H1 (cell line): ENCODE measurements at regions not wholly inside any gene's neighbourhood (a gene's known extent, or its start where the extent isn't known, plus 50 kb on each side); places are given as distances from the start of the nearest gene placed in this dataset.

Source experiments
- CTCF ChIA-PET: fragments of 300-600 bp; sonication (Branson Sonifier 250); formaldehyde crosslinking; loops from one replicate; lab custom pipeline; 2021; ENCODE audit not compliant: partially characterized antibody; lab: Charles Lee
- POLR2A ChIA-PET: fragments of 300-600 bp; sonication (Branson Sonifier 250); formaldehyde crosslinking; loops from one replicate; lab custom pipeline; 2021; ENCODE audit warnings: inconsistent platforms; ENCODE audit not compliant: partially characterized antibody; lab: Charles Lee
- DNase-seq, 2 experiments: peaks; one replicate each; pipeline versions ENCODE4 v3.0.0 to v3.0.0-alpha.2; 2010 to 2022; ENCODE audit warnings: low spot score in 2 of 2, low read depth in 1 of 2, mixed read lengths in 1 of 2
- FAIRE-seq: peaks from 2 replicates; lab custom pipeline; 2011; peaks lifted over from hg19 to GRCh38; lab: Jason Lieb, UNC
- H2AFZ ChIP-seq: 2 replicates; pipeline ENCODE4 v1.8.1; 2012; ENCODE audit warnings: low read length, inconsistent platforms
- H2AK5ac ChIP-seq: 2 replicates; pipeline ENCODE4 v1.6.1; 2013; ENCODE audit warnings: low read depth, low read length
- H2BK120ac ChIP-seq: replicated peaks from 2 replicates; pipeline ENCODE3; 2013; ENCODE audit warnings: low read depth, low read length, inconsistent platforms
- H2BK12ac ChIP-seq: 2 replicates; pipeline ENCODE4 v1.6.1; 2013; ENCODE audit warnings: low read depth, low read length
- H2BK15ac ChIP-seq: 2 replicates; pipeline ENCODE4 v1.6.1; 2013; ENCODE audit warnings: low read length
- H2BK20ac ChIP-seq: 2 replicates; pipeline ENCODE4 v1.6.1; 2013; ENCODE audit warnings: low read length
- H2BK5ac ChIP-seq: 2 replicates; pipeline ENCODE4 v1.6.1; 2013; ENCODE audit warnings: low read depth, low read length
- H3K14ac ChIP-seq: 2 replicates; pipeline ENCODE4 v1.6.1; 2013; ENCODE audit warnings: inconsistent platforms; ENCODE audit not compliant: insufficient read length
- H3K18ac ChIP-seq: 2 replicates; pipeline ENCODE4 v1.6.1; 2013; ENCODE audit warnings: low read length; ENCODE audit errors: extremely low read depth
- H3K23ac ChIP-seq: 2 replicates; pipeline ENCODE4 v1.6.1; 2013; ENCODE audit warnings: inconsistent platforms; ENCODE audit not compliant: insufficient read length
- H3K23me2 ChIP-seq: 2 replicates; pipeline ENCODE4 v1.6.1; 2013; ENCODE audit warnings: low read depth, low read length
- H3K27ac ChIP-seq: 2 replicates; pipeline ENCODE4 v1.6.1; 2011; ENCODE audit warnings: low read depth, low read length, inconsistent platforms
- H3K27me3 ChIP-seq, 4 experiments: replicated peaks in 1 of 4; 1 replicate in 1 of 4; 2 replicates in 3 of 4; pipeline versions ENCODE4 v1.6.1 to v1.8.1; 2011 to 2013; ENCODE audit warnings: low read length in 3 of 4, mild to moderate bottlenecking in 3 of 4, inconsistent platforms in 2 of 4, mixed read lengths in 2 of 4, moderate library complexity in 1 of 4; ENCODE audit not compliant: control insufficient read depth in 3 of 4, insufficient read depth in 3 of 4; ENCODE audit errors: extremely low read depth in 1 of 4
- H3K36me3 ChIP-seq, 4 experiments: 2 replicates each; pipeline versions ENCODE4 v1.6.1 to v1.8.1; 2011 to 2013; ENCODE audit warnings: mild to moderate bottlenecking in 4 of 4, low read length in 3 of 4, moderate library complexity in 2 of 4, control low read depth in 1 of 4, inconsistent platforms in 1 of 4; ENCODE audit not compliant: insufficient read depth in 4 of 4, control insufficient read depth in 2 of 4
- H3K4ac ChIP-seq: replicated peaks from 2 replicates; pipeline ENCODE3; 2013; ENCODE audit warnings: low read length, low read depth, mixed read lengths, inconsistent platforms; ENCODE audit not compliant: insufficient read length
- H3K4me1 ChIP-seq, 4 experiments: replicated peaks in 1 of 4; 1 replicate in 1 of 4; 2 replicates in 3 of 4; pipeline versions ENCODE4 v1.6.1 to v1.8.1; 2011 to 2013; ENCODE audit warnings: low read length in 3 of 4, inconsistent platforms in 2 of 4, mixed read lengths in 1 of 4; ENCODE audit not compliant: insufficient read depth in 4 of 4, control insufficient read depth in 3 of 4
- H3K4me2 ChIP-seq, 2 experiments: 2 replicates each; pipeline versions ENCODE4 v1.6.1 to v1.8.1; 2011 to 2013; ENCODE audit warnings: low read depth in 2 of 2, low read length in 2 of 2, control low read depth in 1 of 2, inconsistent platforms in 1 of 2, mild to moderate bottlenecking in 1 of 2; ENCODE audit not compliant: insufficient read depth in 1 of 2
- H3K4me3 ChIP-seq, 4 experiments: fragments of 200-600, 300-600 bp in 1 of 4; sonication (generic), shearing (Covaris generic), sonication (Bioruptor Twin) in 1 of 4; 2 replicates each; pipeline versions ENCODE4 v1.5.1 to v1.8.1; 2011 to 2016; ENCODE audit warnings: low read length in 4 of 4, low read depth in 3 of 4, control low read depth in 2 of 4, inconsistent platforms in 2 of 4, mild to moderate bottlenecking in 2 of 4, mixed read lengths in 1 of 4, moderate library complexity in 1 of 4; ENCODE audit not compliant: insufficient read depth in 2 of 4; ENCODE audit errors: extremely low read depth in 1 of 4
- H3K56ac ChIP-seq: replicated peaks from 2 replicates; pipeline ENCODE3; 2013; ENCODE audit warnings: low read depth, mild to moderate bottlenecking, mixed read lengths, low read length, inconsistent platforms; ENCODE audit not compliant: insufficient read length
- H3K79me1 ChIP-seq: 2 replicates; pipeline ENCODE4 v1.6.1; 2013; ENCODE audit warnings: low read depth, low read length, control low read depth
- H3K79me2 ChIP-seq, 2 experiments: 2 replicates each; pipeline versions ENCODE4 v1.6.1 to v1.8.1; 2012 to 2013; ENCODE audit warnings: low read length in 2 of 2, mild to moderate bottlenecking in 2 of 2, inconsistent platforms in 1 of 2; ENCODE audit not compliant: insufficient read depth in 2 of 2, control insufficient read depth in 1 of 2
- H3K9ac ChIP-seq, 4 experiments: replicated peaks in 1 of 4; 1 replicate in 1 of 4; 2 replicates in 3 of 4; pipeline versions ENCODE4 v1.6.1 to v1.8.1; 2011 to 2013; ENCODE audit warnings: low read depth in 3 of 4, low read length in 3 of 4, control low read depth in 2 of 4, mild to moderate bottlenecking in 2 of 4, moderate library complexity in 2 of 4, inconsistent platforms in 1 of 4; ENCODE audit errors: extremely low read depth in 1 of 4
- H3K9me3 ChIP-seq, 2 experiments: 2 replicates each; pipeline versions ENCODE4 v1.6.1 to v1.8.1; 2012 to 2013; ENCODE audit warnings: mild to moderate bottlenecking in 2 of 2, moderate library complexity in 2 of 2, control low read depth in 1 of 2, inconsistent platforms in 1 of 2, low read depth in 1 of 2, low read length in 1 of 2, mixed read lengths in 1 of 2; ENCODE audit not compliant: insufficient read depth in 2 of 2
- H4K20me1 ChIP-seq, 2 experiments: replicated peaks in 1 of 2; 2 replicates each; pipeline versions ENCODE3 to v1.8.1; 2011 to 2013; ENCODE audit warnings: inconsistent platforms in 2 of 2, low read length in 2 of 2, mild to moderate bottlenecking in 1 of 2; ENCODE audit not compliant: insufficient read depth in 2 of 2, control insufficient read depth in 1 of 2
- H4K5ac ChIP-seq: 2 replicates; pipeline ENCODE4 v1.6.1; 2013; ENCODE audit warnings: low read length, low read depth, mixed read lengths, inconsistent platforms; ENCODE audit not compliant: insufficient read length
- H4K8ac ChIP-seq: 2 replicates; pipeline ENCODE4 v1.8.0; 2013; ENCODE audit warnings: mild to moderate bottlenecking, moderate library complexity, low read length, inconsistent platforms; ENCODE audit not compliant: insufficient read depth; ENCODE audit errors: extremely low read depth
- H4K91ac ChIP-seq: replicated peaks from 2 replicates; pipeline ENCODE3; 2013; ENCODE audit warnings: low read length, mixed read lengths, inconsistent platforms; ENCODE audit not compliant: insufficient read length
- BRCA1 ChIP-seq: IDR thresholded peaks from 2 replicates; pipeline ENCODE4 v1.6.1; 2012; ENCODE audit warnings: low read depth, low read length, improper control_type of control experiment
- CTBP2 ChIP-seq: IDR thresholded peaks from 2 replicates; pipeline ENCODE4 v1.7.0; 2011; ENCODE audit warnings: borderline replicate concordance, mild to moderate bottlenecking, moderate library complexity, mixed read lengths, low read length; ENCODE audit not compliant: insufficient read depth, insufficient read length
- POU5F1 ChIP-seq: IDR thresholded peaks from 2 replicates; pipeline ENCODE4 v1.6.1; 2011; ENCODE audit warnings: low read depth, mild to moderate bottlenecking, low read length, moderate library complexity
- SIRT6 ChIP-seq: IDR thresholded peaks from one replicate; pipeline ENCODE4 v1.7.1; 2012; ENCODE audit warnings: low read length, inconsistent platforms
- SP1 ChIP-seq: IDR thresholded peaks from 2 replicates; pipeline ENCODE4 v1.6.1; 2011; ENCODE audit warnings: low read depth, low read length
- WGBS, 2 experiments: shearing (Covaris generic) in 1 of 2; methylation state at CpG; one replicate each; pipeline versions ENCODE4 v1.1.6 to v1.1.7; 2013 to 2015; ENCODE audit warnings: low lambda C conversion rate in 2 of 2, mixed read lengths in 2 of 2, inconsistent platforms in 1 of 2, low coverage in 1 of 2, missing lambda C conversion rate in 1 of 2; ENCODE audit not compliant: insufficient replicate concordance in 2 of 2, insufficient coverage in 1 of 2, insufficient read length in 1 of 2; ENCODE audit errors: extremely low coverage in 1 of 2, missing lambda C conversion rate in 1 of 2; 5-methylcytosine and 5-hydroxymethylcytosine counted together

DNA sequence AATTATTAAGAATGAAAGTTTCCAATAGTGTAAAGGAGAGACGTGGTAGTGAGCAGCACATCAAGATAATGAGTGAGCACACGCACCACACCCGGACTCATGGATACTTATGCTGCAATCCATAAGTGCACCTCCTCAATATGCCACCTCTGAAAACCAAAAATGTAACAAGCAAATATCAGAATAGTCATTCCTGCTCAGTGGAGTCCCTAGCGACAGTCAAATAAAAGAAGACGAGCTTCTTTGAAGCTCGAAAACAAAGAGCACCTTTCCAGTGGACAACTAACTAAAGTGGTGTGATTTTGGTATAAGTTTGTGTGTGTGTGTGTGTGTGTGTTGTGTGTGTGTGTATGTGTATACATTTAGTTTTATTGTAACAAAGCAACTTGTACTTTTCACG, 241.3 kb downstream of the DEPDC1B start:
- CTCF ChIA-PET = interaction anchor here (0.5 to 1.4 kb wide), 4 partner anchors 11 to 171 kb away, joined by 3 to 4 read pairs (median 3); no protein-coding TSS in a partner anchor
- no peak for TF ChIP-seq CTBP2
- no peak for TF ChIP-seq SP1
- no peak for TF ChIP-seq POU5F1
- TF ChIP-seq SIRT6 = no peak
- no peak for TF ChIP-seq BRCA1

More for the DNA sequence above, 241.3 kb downstream of the DEPDC1B start:
- Histone ChIP-seq H3K23ac (no peak overlapping the region), H3K27ac (no peak overlapping the region), H2BK120ac (no peak overlapping the region), H3K4me2 (no peak overlapping the region), H2BK15ac (no peak overlapping the region), H3K56ac (no peak overlapping the region), H3K27me3 (no peaks in the 10 kb centered on the region), H2BK20ac (no peak overlapping the region), H3K18ac (no peak overlapping the region), H4K91ac (no peak overlapping the region), H3K36me3 (no peaks in the 10 kb centered on the region), H3K79me2 (no peaks in the 10 kb centered on the region), H3K9ac (no peak overlapping the region), H4K5ac (no peak overlapping the region), H3K4ac (no peak overlapping the region), H3K9me3 (no peaks in the 10 kb centered on the region; a peak in 1 of 4 replicates), H2BK12ac (no peak overlapping the region), H3K79me1 (no peaks in the 10 kb centered on the region), H2BK5ac (no peak overlapping the region), H3K23me2 (no peaks in the 10 kb centered on the region), H4K20me1 (no peaks in the 10 kb centered on the region), H4K8ac (no peak overlapping the region), H3K4me3 (no peak overlapping the region), H3K4me1 (no peaks in the 10 kb centered on the region), H2AK5ac (no peak overlapping the region), H2AFZ (no peak overlapping the region), H3K14ac (no peak overlapping the region)
- POLR2A ChIA-PET = no interaction called here
- FAIRE-seq (no peak), DNase-seq (no peak)
- WGBS, 2 experiments = 90% methylated on average over 7 of the region's 7 CpGs; no CpG with 5 or more reads in 1 of the 2 experiments
